NCI-H1694 (cell line): ENCODE measurements at regions not wholly inside any gene's neighbourhood (a gene's known extent, or its start where the extent isn't known, plus 50 kb on each side); places are given as distances from the start of the nearest gene placed in this dataset.

Source experiments
- DNase-seq: peaks from one replicate; lab custom pipeline; 2025; lab: John Stamatoyannopoulos, UW

- no peak for DNase-seq
Measured at GRCh38 chr14:101357038-101357437, 204.3 kb upstream of the DIO3 start.

GRCh38 chr14:101357559-101358319 lies 203.6 kb upstream of the DIO3 start:
- no peak for DNase-seq

GRCh38 chr14:101358320-101359125 lies 202.8 kb upstream of the DIO3 start:
- no peak for DNase-seq

GRCh38 chr14:101359221-101360053 lies 201.9 kb upstream of the DIO3 start:
- DNase-seq: no peak

GRCh38 chr14:101360054-101360911 lies 201.0 kb upstream of the DIO3 start:
- DNase-seq: no peak

GRCh38 chr14:101361044-101361443 lies 200.3 kb upstream of the DIO3 start:
- no peak for DNase-seq

- DNase-seq: no peak
Measured at GRCh38 chr14:101361451-101362433, 199.6 kb upstream of the DIO3 start.

GRCh38 chr14:101362529-101363260 lies 198.6 kb upstream of the DIO3 start:
- DNase-seq: no peak

GRCh38 chr14:101363261-101363555 lies 198.1 kb upstream of the DIO3 start:
- DNase-seq: no peak

- DNase-seq: no peak
Measured at GRCh38 chr14:101363880-101364391, 197.4 kb upstream of the DIO3 start.

GRCh38 chr14:101364503-101365328 lies 196.6 kb upstream of the DIO3 start:
- DNase-seq: no peak

GRCh38 chr14:101365329-101366158 lies 195.8 kb upstream of the DIO3 start:
- DNase-seq: no peak

- DNase-seq: no peak
Measured at GRCh38 chr14:101367421-101368261, 193.7 kb upstream of the DIO3 start.

GRCh38 chr14:101368629-101369028 lies 192.7 kb upstream of the DIO3 start:
- DNase-seq: no peak

- no peak for DNase-seq
Measured at GRCh38 chr14:101369194-101369915, 191.9 kb upstream of the DIO3 start.
